ENCODE measurements at regions not wholly inside any gene's neighbourhood (a gene's known extent, or its start where the extent isn't known, plus 50 kb on each side); places are given as distances from the start of the nearest gene placed in this dataset.

GRCh38 chr4:19346636-19347035, 905.1 kb upstream of the SLIT2 start:
- TF ChIP-seq CTCF (IDR thresholded peaks at IDR 0.05; ENCODE audit: insufficient read depth, low read length, poor library complexity, severe bottlenecking), result no peak
- no peak for TF ChIP-seq EZH2phosphoT487 (conservative IDR thresholded peaks at IDR 0.05; ENCODE audit: low read length)

All from SU-DHL-6 (cell line).